GM04504 (cell line): ENCODE measurements at regions not wholly inside any gene's neighbourhood (a gene's known extent, or its start where the extent isn't known, plus 50 kb on each side); places are given as distances from the start of the nearest gene placed in this dataset.
"Not testable (repeated sequence)": the region's sequence is repeated elsewhere in the genome, so short reads cannot be mapped to it uniquely, and the experiment has no call there.

ENCODE experiments used
- DNase-seq: peaks from one replicate; pipeline ENCODE4 v3.0.0-alpha.2; 2012; ENCODE audit warnings: low read depth

DNA sequence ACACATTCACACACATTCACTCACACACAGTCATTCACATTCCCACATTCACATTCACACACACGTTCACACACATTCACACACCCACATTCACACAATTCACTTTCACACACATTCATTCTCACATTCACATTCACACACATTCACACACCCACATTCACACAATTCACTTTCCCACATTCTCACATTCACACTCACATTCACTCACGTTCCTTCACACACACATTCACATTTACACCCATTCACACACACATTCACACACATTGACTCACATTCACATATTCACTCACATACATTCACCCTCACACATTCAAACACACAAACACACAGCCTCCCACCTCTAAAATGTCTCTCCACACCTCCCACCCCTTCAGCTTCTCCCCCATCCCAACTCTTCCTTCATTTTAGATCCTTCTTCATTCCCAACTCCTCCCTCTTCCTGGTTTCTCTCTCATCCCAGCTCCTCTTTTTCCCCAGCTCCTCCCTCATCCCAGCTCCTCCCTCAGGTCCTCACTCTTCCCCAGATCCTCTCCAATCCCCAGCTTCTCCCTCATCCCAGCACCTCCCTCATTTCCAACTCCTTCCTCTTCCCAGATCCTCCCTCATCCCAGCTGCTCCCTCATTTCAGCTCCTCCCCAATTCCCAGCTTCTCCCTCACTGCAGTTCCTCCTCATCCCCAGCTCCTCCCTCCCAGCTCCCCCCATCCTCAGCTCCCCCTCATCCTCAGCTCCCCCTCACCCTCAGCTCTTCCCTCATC is 111.0 kb downstream of the FAM53A start:
- DNase-seq: no peak

GRCh38 chr4:1572521-1572920 is 111.6 kb downstream of the FAM53A start:
- no peak for DNase-seq

DNA sequence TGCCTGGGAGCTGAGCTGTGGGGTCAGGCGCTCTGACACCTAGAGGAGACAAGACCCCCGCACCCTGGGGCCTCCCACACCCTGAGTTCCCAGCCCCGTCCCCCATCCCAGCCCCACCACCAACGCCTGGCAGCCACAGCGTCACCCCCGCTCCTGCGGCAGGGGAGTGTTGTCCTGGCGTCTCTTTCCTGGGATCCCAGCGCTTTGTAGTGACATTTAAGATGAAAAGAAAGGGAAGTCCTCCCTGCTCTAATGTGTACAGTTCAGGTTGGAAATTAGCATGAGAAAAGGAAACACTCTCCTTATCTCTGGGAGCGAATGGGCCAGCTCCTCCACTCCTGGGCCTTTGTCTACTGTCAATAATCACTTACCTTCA is 112.1 kb downstream of the FAM53A start:
- DNase-seq: no peak

- DNase-seq: no peak
Measured at GRCh38 chr4:1571165-1572009, 112.7 kb downstream of the FAM53A start.

DNA sequence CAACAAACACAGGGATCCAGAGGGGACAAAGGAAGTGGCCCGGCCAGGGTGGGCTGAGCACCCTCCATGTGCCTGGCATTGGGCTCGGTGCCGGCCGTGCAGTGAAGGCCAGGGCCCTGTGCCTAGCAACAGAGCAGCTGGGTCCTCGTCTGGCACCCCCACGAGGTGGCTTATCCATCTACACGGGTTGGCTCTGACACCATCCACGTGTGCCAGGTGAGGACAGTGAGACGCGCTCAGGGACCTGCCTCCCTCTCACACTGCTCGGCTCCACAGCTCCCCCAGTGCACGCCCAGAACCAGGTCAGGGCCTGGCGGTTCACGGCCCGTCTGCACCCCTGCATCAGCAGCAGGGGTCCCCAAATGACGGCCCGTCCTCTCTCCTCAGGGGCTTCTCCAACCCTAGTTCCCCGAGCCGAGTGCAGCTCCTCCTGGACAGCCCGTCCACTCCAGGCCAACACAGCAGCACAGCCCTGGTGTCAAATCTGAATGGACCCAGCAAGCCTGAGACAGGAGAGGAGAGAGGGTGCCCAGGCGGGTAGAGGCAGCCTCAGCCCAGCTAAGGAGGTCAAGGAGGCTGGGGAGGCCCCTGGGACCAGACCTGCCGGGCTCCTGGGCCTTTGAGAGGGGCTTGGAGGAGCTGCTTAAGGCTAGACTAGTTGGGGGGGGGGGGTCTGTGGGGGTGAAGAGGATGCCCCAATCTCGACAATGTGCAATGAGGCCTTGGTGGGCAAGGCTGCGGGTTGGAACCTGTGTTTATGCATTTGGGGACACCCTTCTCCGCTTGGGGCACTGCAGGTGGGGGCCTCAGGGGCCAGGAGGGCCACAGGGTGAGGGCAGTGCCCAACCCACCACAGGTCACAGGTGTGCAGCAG is 113.6 kb downstream of the FAM53A start:
- DNase-seq: no peak

DNA sequence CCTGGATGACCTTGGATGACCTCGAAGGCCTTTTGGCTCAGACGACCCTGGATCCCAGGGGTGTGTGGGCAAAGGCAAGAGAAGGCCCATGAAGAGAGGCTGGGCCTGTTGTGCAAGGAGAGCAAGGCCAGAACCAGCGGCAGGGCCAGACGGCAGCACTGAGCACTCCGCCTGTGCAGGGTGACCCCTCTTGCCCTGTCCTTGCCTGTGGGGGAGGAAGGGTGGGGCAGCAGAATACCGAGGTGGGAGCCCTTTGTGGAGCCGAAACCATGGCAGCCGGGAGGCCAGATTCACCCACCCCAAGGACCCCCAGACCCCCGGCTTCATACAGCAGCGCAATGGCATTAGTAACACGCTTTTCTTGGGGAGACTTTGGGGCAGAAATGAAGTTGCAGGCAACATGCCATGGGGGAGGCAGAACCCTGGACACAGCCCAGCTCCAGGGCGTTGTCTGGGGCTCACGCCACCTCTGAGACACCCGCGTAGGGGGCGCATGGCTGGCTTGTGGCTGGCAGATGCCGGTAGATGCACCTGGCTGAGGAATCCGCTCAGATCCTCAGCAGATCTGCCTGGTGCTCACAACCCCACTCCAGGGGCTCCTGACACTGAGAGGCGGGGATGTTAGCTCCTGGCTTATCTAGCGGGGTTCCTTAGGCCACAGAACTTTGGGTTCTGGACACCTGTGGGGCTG is 114.5 kb downstream of the FAM53A start:
- DNase-seq: no peak

DNA sequence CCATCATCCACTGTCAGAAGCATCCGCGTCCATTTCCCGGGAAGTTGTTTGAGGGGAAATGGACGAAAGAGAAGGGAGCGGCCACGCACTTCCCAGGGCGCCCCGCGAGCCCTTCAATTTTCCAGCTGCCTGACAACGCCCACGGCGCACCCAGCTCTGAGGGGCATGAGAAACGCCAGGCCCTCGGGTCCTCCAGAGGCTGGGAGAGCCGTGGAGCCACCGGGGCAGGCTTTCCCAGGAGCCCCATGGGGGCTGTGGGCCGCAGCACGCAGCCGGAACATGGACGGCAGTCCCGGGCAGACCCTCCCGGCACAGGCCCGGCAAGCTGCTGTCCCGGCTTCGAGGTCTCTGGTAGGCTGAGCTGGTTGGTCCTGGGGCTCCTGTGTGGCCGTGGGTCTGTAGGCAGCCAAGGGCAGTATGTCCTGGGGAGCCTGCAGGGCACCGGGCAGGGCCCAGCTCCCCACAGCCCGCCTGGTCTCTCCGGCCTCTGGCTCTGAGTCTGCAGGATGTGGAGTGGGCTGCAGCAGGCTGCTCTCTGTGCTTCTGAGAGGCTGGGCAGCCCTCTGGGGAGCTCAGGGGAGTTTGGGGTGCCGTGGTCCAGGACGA is 115.2 kb downstream of the FAM53A start:
- DNase-seq: no peak

GRCh38 chr4:1567808-1568581 is 116.1 kb downstream of the FAM53A start:
- DNase-seq: no peak

DNA sequence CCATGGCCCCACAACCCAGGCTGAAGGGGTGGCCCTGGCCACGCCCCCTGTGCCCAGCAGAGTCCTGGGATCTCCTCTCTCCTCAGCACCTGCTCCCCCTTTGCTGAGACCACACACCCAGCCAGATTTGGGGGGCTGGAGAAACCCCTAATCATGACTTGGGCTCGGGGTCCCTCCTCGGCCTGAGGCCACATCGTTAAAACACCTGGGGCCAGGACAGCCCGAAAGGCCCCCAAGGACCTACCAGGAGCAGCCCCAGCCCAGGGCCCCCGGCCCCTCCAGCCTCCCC is 116.7 kb downstream of the FAM53A start:
- DNase-seq: no peak

- DNase-seq: no peak
Measured at GRCh38 chr4:1566838-1567518, 117.1 kb downstream of the FAM53A start.

DNA sequence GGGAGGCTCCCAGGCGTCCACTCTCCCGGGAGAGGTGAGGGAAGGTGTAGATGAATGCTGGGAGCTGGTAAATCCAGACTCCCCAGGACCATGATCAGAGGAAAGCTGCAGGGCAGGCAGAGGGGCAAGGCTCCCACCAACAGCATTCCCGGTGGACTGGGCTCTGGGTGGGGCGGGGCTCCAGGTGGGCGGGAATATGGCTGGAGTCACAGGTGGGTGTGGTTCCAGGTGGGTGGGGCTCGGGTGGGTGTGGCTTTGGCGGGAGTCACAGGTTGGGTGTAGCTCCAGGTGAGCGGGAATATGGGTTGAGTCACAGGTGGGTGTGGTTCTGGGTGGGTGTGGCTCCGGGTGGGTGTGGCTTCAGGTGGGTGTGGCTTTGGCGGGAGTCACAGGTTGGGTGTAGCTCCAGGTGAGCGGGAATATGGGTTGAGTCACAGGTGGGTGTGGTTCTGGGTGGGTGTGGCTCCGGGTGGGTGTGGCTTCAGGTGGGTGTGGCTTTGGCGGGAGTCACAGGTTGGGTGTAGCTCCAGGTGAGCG is 117.7 kb downstream of the FAM53A start:
- DNase-seq: not testable (repeated sequence)

- DNase-seq: no peak
Measured at GRCh38 chr4:1565598-1566295, 118.4 kb downstream of the FAM53A start.

- no peak for DNase-seq
Measured at GRCh38 chr4:1564535-1565375, 119.4 kb downstream of the FAM53A start.

GRCh38 chr4:1563768-1564485 is 120.2 kb downstream of the FAM53A start:
- no peak for DNase-seq

DNA sequence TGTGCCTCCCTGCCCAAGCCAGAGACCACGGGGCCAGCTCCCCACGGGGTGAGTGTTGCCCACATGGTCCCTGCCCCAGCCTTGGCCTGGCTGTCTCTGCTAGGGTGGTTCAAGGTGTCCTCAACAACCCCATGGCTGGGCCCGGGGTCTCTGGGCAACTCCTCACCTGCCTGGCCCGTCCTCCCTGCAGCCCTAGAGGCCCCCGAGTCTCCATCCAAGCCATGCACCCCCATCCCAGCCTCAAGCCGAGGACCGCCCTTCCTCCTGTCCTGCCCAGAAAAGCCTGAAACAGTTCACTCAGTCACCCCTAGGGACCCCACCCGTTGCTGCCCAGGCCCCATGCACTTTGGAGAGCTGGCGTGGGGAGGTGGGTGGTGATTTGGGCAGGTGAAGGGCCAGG is 120.9 kb downstream of the FAM53A start:
- DNase-seq: no peak

DNA sequence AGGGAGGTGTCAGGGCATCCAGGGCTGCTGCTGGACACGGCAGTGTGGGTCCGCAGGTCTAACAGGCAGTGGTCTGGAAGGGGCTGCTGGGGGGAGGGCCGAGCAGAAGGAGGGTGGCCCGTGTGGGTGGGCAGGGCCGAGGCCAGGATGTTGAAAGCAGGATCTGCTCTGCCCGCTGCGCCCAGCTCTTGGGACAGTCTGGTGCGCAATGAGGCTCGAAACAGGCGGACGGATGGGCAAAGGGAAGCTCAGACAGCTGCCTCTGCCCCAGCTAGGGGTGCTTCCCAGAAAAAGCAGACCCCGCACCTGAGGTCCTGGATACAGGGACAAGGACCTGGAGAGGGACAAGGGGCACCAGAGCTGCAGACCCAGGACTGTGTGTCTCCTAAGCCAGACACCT is 121.3 kb downstream of the FAM53A start:
- DNase-seq: no peak

- DNase-seq: no peak
Measured at GRCh38 chr4:1562371-1562770, 121.7 kb downstream of the FAM53A start.
